ENCODE measurements at regions not wholly inside any gene's neighbourhood (a gene's known extent, or its start where the extent isn't known, plus 50 kb on each side); places are given as distances from the start of the nearest gene placed in this dataset.

- TF ChIP-seq CTCF (conservative IDR thresholded peaks at IDR 0.05; ENCODE audit: low read depth, low read length) (no peak), EZH2 (IDR thresholded peaks at IDR 0.05; ENCODE audit: low read length, unreplicated experiment) (no peak), EZH2phosphoT487 (IDR thresholded peaks at IDR 0.05; ENCODE audit: borderline replicate concordance, low read length) (no peak)
Observed at GRCh38 chr6:165880686-165881085, 217.6 kb upstream of the PDE10A start.
